SKM-1 (cell line): ENCODE measurements at regions not wholly inside any gene's neighbourhood (a gene's known extent, or its start where the extent isn't known, plus 50 kb on each side); places are given as distances from the start of the nearest gene placed in this dataset.
"Not testable (repeated sequence)": the region's sequence is repeated elsewhere in the genome, so short reads cannot be mapped to it uniquely, and the experiment has no call there.

Experiments used
- DNase-seq: peaks from one replicate; lab custom pipeline; 2025; ENCODE audit not compliant: unreplicated experiment; lab: John Stamatoyannopoulos, UW

- DNase-seq = no peak
These were observed 286.4 kb downstream of the PRDM5 start for GRCh38 chr4:120636120-120636630.

- DNase-seq = no peak
These were observed 288.7 kb downstream of the PRDM5 start for GRCh38 chr4:120633810-120634209.

GRCh38 chr4:120630427-120630826, 292.1 kb downstream of the PRDM5 start:
- DNase-seq = no peak

GRCh38 chr4:120629546-120630108, 292.9 kb downstream of the PRDM5 start:
- DNase-seq = no peak

- no peak for DNase-seq
These were observed 299.9 kb downstream of the PRDM5 start for GRCh38 chr4:120622601-120623000.

- no peak for DNase-seq
These were observed 305.4 kb downstream of the PRDM5 start for GRCh38 chr4:120617171-120617570.

- DNase-seq = no peak
These were observed 306.5 kb downstream of the PRDM5 start for GRCh38 chr4:120616041-120616440.

GRCh38 chr4:120613778-120614177, 308.7 kb downstream of the PRDM5 start:
- no peak for DNase-seq

GRCh38 chr4:120611092-120611491, 311.4 kb downstream of the PRDM5 start:
- no peak for DNase-seq

- DNase-seq = no peak
These were observed 331.5 kb downstream of the PRDM5 start for GRCh38 chr4:120591038-120591437.

- DNase-seq = no peak
These were observed 332.7 kb downstream of the PRDM5 start for GRCh38 chr4:120589787-120590186.

- DNase-seq = no peak
These were observed 353.8 kb downstream of the PRDM5 start for GRCh38 chr4:120568731-120569130.

- no peak for DNase-seq
These were observed 360.9 kb downstream of the PRDM5 start for GRCh38 chr4:120561648-120562047.

- DNase-seq = no peak
These were observed 365.2 kb downstream of the PRDM5 start for GRCh38 chr4:120557372-120557771.

GRCh38 chr4:120555058-120555457, 367.5 kb downstream of the PRDM5 start:
- no peak for DNase-seq

GRCh38 chr4:120554086-120554485, 368.4 kb downstream of the PRDM5 start:
- no peak for DNase-seq

GRCh38 chr4:120550624-120551220, 371.8 kb downstream of the PRDM5 start:
- DNase-seq = not testable (repeated sequence)

- DNase-seq = no peak
These were observed 373.4 kb downstream of the PRDM5 start for GRCh38 chr4:120549011-120549570.

GRCh38 chr4:120545391-120545790, 377.1 kb downstream of the PRDM5 start:
- DNase-seq = no peak

GRCh38 chr4:120544838-120545237, 377.7 kb downstream of the PRDM5 start:
- no peak for DNase-seq

- no peak for DNase-seq
These were observed 381.9 kb downstream of the PRDM5 start for GRCh38 chr4:120540625-120541024.

- DNase-seq = no peak
These were observed 385.6 kb downstream of the PRDM5 start for GRCh38 chr4:120536884-120537283.

GRCh38 chr4:120528428-120528827, 394.1 kb downstream of the PRDM5 start:
- DNase-seq = no peak
